OCI-LY3 (cell line): ENCODE measurements at regions not wholly inside any gene's neighbourhood (a gene's known extent, or its start where the extent isn't known, plus 50 kb on each side); places are given as distances from the start of the nearest gene placed in this dataset.
"Not testable (repeated sequence)": the region's sequence is repeated elsewhere in the genome, so short reads cannot be mapped to it uniquely, and the experiment has no call there.

Source experiments
- EZH2phosphoT487 ChIP-seq: fragments of 200-600 bp; shearing (Covaris generic); IDR thresholded peaks from 2 replicates; pipeline ENCODE4 v1.6.1; 2018; ENCODE audit warnings: antibody characterized with exemption, mixed run types, low read depth
- TF ChIP-seq, protein P1 (sequence below): fragments of 200-600, 300-600 bp; sonication (generic); IDR thresholded peaks from 2 replicates; pipeline ENCODE4 v1.5.1; 2014; ENCODE audit warnings: antibody characterized with exemption, low read length, low read depth

DNA sequence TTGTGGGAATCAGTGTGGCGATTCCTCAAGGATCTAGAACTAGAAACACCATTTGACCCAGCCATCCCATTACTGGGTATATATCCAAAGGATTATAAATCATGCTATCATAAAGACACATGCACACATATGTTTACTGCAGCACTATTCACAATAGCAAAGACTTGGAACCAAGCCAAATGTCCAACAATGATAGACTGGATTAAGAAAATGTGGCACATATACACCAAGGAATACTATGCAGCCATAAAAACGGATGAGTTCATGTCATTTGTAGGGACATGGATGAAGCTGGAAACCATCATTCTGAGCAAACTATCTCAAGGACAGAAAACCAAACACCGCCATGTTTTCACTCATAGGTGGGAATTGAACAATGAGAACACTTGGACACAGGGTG, 250.9 kb upstream of the FGF13 start:
- TF ChIP-seq, protein P1, sequence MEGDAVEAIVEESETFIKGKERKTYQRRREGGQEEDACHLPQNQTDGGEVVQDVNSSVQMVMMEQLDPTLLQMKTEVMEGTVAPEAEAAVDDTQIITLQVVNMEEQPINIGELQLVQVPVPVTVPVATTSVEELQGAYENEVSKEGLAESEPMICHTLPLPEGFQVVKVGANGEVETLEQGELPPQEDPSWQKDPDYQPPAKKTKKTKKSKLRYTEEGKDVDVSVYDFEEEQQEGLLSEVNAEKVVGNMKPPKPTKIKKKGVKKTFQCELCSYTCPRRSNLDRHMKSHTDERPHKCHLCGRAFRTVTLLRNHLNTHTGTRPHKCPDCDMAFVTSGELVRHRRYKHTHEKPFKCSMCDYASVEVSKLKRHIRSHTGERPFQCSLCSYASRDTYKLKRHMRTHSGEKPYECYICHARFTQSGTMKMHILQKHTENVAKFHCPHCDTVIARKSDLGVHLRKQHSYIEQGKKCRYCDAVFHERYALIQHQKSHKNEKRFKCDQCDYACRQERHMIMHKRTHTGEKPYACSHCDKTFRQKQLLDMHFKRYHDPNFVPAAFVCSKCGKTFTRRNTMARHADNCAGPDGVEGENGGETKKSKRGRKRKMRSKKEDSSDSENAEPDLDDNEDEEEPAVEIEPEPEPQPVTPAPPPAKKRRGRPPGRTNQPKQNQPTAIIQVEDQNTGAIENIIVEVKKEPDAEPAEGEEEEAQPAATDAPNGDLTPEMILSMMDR = not testable (repeated sequence)
- not testable (repeated sequence) for TF ChIP-seq EZH2phosphoT487
